ENCODE measurements at regions not wholly inside any gene's neighbourhood (a gene's known extent, or its start where the extent isn't known, plus 50 kb on each side); places are given as distances from the start of the nearest gene placed in this dataset.

DNA sequence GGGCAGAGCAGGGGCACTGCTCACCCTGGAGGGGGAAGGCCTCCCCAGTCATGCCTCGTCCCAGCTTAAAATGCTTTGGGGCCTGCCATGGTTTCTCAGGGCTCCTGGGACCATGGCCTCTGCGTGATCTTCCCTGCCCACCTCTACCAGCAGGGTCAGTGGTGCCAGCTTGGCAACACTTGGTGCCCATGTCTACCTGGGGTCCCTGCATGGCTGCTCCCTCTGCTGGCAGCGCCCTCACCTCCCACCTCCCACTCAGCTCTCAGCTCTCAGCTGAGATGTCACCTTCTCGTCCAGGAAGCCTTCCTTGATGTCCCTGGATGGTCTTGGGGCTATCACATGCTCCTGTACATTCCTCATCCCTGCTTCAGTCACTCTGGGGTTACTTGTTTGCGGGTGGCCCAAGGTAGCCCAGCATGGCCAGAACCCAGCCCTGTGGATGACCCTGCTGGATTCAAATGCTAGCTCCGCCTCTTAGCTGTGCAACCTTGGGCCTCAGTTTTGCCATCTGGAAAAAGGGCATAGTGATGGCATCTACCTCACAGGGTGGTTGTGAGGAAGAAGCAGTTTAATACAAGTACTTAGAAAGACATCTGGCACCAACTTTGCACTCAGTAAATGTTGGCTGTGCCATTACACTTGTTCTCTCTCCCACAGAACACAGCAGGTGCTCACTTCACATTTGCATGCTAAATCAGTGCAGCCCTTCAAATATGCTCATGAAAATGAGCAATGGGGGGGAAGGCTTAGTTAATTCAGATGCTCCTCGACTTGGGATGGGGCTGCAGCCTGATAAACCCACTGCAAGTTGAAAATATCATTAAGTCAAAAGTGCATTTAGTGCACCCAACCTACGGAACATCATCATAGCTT, 53.5 kb upstream of the PTPN1 start:
- H3K27me3 ChIP-seq (ENCODE audit: low read length), result no peaks in the 10 kb centered on the region
- no peaks in the 10 kb centered on the region for H3K9me2 ChIP-seq (replicated peaks; ENCODE audit: insufficient read depth, low read length)
- H3K79me2 ChIP-seq (ENCODE audit: insufficient read depth, low read length), result no peaks in the 10 kb centered on the region
- no peaks in the 10 kb centered on the region for H4K20me1 ChIP-seq (ENCODE audit: low read depth, low read length)
- no peak overlapping the region for H3K4me2 ChIP-seq (ENCODE audit: low read depth, low read length, poor library complexity, severe bottlenecking)
- TF ChIP-seq EZH2phosphoT487 (conservative IDR thresholded peaks at IDR 0.05; ENCODE audit: low read length), result no peak
- TF ChIP-seq, protein P1, sequence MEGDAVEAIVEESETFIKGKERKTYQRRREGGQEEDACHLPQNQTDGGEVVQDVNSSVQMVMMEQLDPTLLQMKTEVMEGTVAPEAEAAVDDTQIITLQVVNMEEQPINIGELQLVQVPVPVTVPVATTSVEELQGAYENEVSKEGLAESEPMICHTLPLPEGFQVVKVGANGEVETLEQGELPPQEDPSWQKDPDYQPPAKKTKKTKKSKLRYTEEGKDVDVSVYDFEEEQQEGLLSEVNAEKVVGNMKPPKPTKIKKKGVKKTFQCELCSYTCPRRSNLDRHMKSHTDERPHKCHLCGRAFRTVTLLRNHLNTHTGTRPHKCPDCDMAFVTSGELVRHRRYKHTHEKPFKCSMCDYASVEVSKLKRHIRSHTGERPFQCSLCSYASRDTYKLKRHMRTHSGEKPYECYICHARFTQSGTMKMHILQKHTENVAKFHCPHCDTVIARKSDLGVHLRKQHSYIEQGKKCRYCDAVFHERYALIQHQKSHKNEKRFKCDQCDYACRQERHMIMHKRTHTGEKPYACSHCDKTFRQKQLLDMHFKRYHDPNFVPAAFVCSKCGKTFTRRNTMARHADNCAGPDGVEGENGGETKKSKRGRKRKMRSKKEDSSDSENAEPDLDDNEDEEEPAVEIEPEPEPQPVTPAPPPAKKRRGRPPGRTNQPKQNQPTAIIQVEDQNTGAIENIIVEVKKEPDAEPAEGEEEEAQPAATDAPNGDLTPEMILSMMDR (IDR thresholded peaks at IDR 0.05; ENCODE audit: insufficient read depth, low read length, poor library complexity, severe bottlenecking), result no peak
- H3K36me3 ChIP-seq (ENCODE audit: low read length), result no peaks in the 10 kb centered on the region
- no peak overlapping the region for H2AFZ ChIP-seq (ENCODE audit: low read depth, low read length, severe bottlenecking)
- no peak overlapping the region for H3K27ac ChIP-seq (ENCODE audit: low read depth, low read length)
- no peaks in the 10 kb centered on the region for H3K9me3 ChIP-seq (ENCODE audit: insufficient read depth, low read length)
- H3K9ac ChIP-seq (ENCODE audit: low read length), result no peak overlapping the region
- no peak overlapping the region for H3K4me3 ChIP-seq (ENCODE audit: insufficient read depth, low read length, poor library complexity, severe bottlenecking)
- no peaks in the 10 kb centered on the region for H3F3A ChIP-seq (ENCODE audit: insufficient read depth)

DNA sequence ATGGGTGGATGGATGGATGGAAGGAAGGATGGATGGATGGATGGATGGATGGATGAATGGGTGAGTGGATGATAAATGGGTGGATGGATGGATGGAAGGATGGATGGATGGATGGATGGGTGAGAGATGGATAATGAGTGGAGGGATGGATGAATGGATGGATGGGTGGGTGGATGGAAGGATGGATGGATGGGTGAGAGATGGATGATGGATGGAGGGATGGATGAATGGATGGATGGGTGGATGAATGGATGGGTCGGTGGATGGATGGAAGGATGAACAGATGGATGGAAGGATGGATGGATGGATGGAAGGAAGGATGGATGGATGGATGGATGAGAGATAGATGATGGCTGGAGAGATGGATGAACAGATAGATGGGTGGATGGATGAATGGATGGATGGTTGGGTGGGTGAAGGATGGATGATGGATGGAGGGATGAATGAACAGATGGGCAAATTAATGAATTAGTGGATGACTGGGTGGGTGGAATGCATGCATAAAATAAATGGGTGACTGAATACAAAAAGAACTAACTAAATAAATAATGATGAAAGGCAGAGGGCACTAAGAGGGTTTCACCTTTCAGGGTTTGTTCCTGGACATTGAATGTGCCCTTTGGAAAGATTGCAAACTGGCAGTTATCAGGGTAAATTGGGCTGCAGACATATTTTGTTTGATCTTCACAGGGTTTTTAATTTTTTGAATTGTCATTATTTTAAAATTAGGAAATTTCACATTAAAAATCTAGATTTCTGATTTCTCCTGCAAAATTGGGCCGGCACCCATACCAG, 50.9 kb upstream of the PTPN1 start:
- no peak for TF ChIP-seq EZH2phosphoT487 (conservative IDR thresholded peaks at IDR 0.05; ENCODE audit: low read length)
- TF ChIP-seq, protein P1 (IDR thresholded peaks at IDR 0.05; ENCODE audit: insufficient read depth, low read length, poor library complexity, severe bottlenecking), result no peak
- Histone ChIP-seq H3K9me3 (ENCODE audit: insufficient read depth, low read length) (no peaks in the 10 kb centered on the region), H3K36me3 (ENCODE audit: low read length) (no peaks in the 10 kb centered on the region), H3K27ac (ENCODE audit: low read depth, low read length) (no peak overlapping the region), H3K4me3 (ENCODE audit: insufficient read depth, low read length, poor library complexity, severe bottlenecking) (no peak overlapping the region), H3K9ac (ENCODE audit: low read length) (no peak overlapping the region), H3K4me2 (ENCODE audit: low read depth, low read length, poor library complexity, severe bottlenecking) (no peak overlapping the region), H4K20me1 (ENCODE audit: low read depth, low read length) (no peaks in the 10 kb centered on the region), H3K27me3 (ENCODE audit: low read length) (no peaks in the 10 kb centered on the region), H3K9me2 (replicated peaks; ENCODE audit: insufficient read depth, low read length) (no peaks in the 10 kb centered on the region), H3F3A (ENCODE audit: insufficient read depth) (no peaks in the 10 kb centered on the region), H2AFZ (ENCODE audit: low read depth, low read length, severe bottlenecking) (no peak overlapping the region), H3K79me2 (ENCODE audit: insufficient read depth, low read length) (no peaks in the 10 kb centered on the region)

DNA sequence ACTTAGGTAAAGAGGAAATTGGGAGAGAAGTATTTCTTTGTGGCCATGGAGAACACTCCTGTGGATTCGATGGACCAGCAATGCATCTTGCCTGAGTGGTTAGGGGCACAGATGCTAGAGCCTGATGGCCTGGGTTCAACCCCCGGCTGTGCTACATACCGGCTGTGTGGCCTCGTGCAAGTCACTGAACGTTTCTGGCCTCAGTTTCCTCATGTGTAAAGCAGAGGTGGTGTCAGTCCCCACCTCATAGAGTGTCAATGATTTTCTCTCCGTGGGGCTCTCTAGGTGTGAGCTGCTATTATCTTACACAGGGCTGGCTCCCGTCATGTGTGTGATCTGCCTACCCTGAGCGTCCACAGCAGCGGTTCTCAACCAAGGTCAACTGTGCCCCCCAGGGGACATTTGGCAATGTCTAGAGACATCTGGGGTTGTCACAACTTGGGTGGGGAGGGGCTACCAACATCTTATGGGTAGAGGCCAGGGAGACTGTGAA, 50.0 kb upstream of the PTPN1 start:
- no peaks in the 10 kb centered on the region for H4K20me1 ChIP-seq (ENCODE audit: low read depth, low read length)
- H3K27ac ChIP-seq (ENCODE audit: low read depth, low read length), result no peak overlapping the region
- no peaks in the 10 kb centered on the region for H3K27me3 ChIP-seq (ENCODE audit: low read length)
- no peak overlapping the region for H2AFZ ChIP-seq (ENCODE audit: low read depth, low read length, severe bottlenecking)
- TF ChIP-seq EZH2phosphoT487 (conservative IDR thresholded peaks at IDR 0.05; ENCODE audit: low read length), result no peak
- TF ChIP-seq, protein P1 (IDR thresholded peaks at IDR 0.05; ENCODE audit: insufficient read depth, low read length, poor library complexity, severe bottlenecking), result no peak
- H3K4me2 ChIP-seq (ENCODE audit: low read depth, low read length, poor library complexity, severe bottlenecking), result no peak overlapping the region
- no peaks in the 10 kb centered on the region for H3K9me3 ChIP-seq (ENCODE audit: insufficient read depth, low read length)
- H3K9ac ChIP-seq (ENCODE audit: low read length), result no peak overlapping the region
- no peaks in the 10 kb centered on the region for H3K79me2 ChIP-seq (ENCODE audit: insufficient read depth, low read length)
- H3K9me2 ChIP-seq (replicated peaks; ENCODE audit: insufficient read depth, low read length), result no peaks in the 10 kb centered on the region
- H3K4me3 ChIP-seq (ENCODE audit: insufficient read depth, low read length, poor library complexity, severe bottlenecking), result no peak overlapping the region
- H3K36me3 ChIP-seq (ENCODE audit: low read length), result no peaks in the 10 kb centered on the region
- H3F3A ChIP-seq (ENCODE audit: insufficient read depth), result no peaks in the 10 kb centered on the region

Measured in SU-DHL-6 (cell line).